ENCODE measurements at regions not wholly inside any gene's neighbourhood (a gene's known extent, or its start where the extent isn't known, plus 50 kb on each side); places are given as distances from the start of the nearest gene placed in this dataset.

- TF ChIP-seq ZFP41 (tag by site-specific recombination; IDR thresholded peaks at IDR 0.05; ENCODE audit: borderline replicate concordance) (no peak), SETDB1 (IDR thresholded peaks at IDR 0.05; ENCODE audit: insufficient read length, low read length) (no peak), ZNF121 (tag by site-specific recombination; IDR thresholded peaks at IDR 0.05) (no peak)
These were observed 129.7 kb downstream of the ZNF365 start (continued) for GRCh38 chr10:62503872-62504271.

GRCh38 chr10:62506371-62506770 is 132.2 kb downstream of the ZNF365 start:
- H3K4me3 ChIP-seq (ENCODE audit: low read depth, low read length): no peak overlapping the region
- H3K36me3 ChIP-seq (ENCODE audit: control insufficient read depth in 2 of 2, insufficient read depth in 1 of 2, low read length in 2 of 2): no peaks in the 10 kb centered on the region
- ChIA-PET POLR2A (no interaction called here), CTCF (no interaction called here)
- no peaks in the 10 kb centered on the region for H3K4me1 ChIP-seq (ENCODE audit: control insufficient read depth, insufficient read depth, low read length)
- no peaks in the 10 kb centered on the region for H3K9me3 ChIP-seq (ENCODE audit: control insufficient read depth, insufficient read depth, low read depth, low read length)
- TF ChIP-seq ZNF707 (tag by site-specific recombination; IDR thresholded peaks at IDR 0.05) (no peak), ZNF292 (tag by site-specific recombination; IDR thresholded peaks at IDR 0.05; ENCODE audit: borderline replicate concordance, low read depth) (no peak), SETDB1 (IDR thresholded peaks at IDR 0.05; ENCODE audit: insufficient read length, low read length) (no peak), GFI1B (tag by site-specific recombination; IDR thresholded peaks at IDR 0.05) (no peak), ZNF335 (tag by site-specific recombination; conservative IDR thresholded peaks at IDR 0.05) (no peak), ZNF18 (tag by site-specific recombination; IDR thresholded peaks at IDR 0.05) (no peak), ZNF202 (tag by site-specific recombination; IDR thresholded peaks at IDR 0.05; ENCODE audit: borderline replicate concordance) (no peak), ZNF112 (tag by site-specific recombination; IDR thresholded peaks at IDR 0.05) (no peak), ZNF133 (tag by site-specific recombination; IDR thresholded peaks at IDR 0.05) (no peak), KLF8 (tag by site-specific recombination; IDR thresholded peaks at IDR 0.05) (no peak)
- no peak overlapping the region for H3K27ac ChIP-seq (ENCODE audit: extremely low read depth, low read depth, low read length)

GRCh38 chr10:62511238-62511637 is 137.1 kb downstream of the ZNF365 start:
- Histone ChIP-seq H3K9me3 (ENCODE audit: control insufficient read depth, insufficient read depth, low read depth, low read length) (no peaks in the 10 kb centered on the region), H3K4me1 (ENCODE audit: control insufficient read depth, insufficient read depth, low read length) (no peaks in the 10 kb centered on the region), H3K27ac (ENCODE audit: extremely low read depth, low read depth, low read length) (no peak overlapping the region), H3K4me3 (ENCODE audit: low read depth, low read length) (no peak overlapping the region), H3K36me3 (ENCODE audit: control insufficient read depth in 2 of 2, insufficient read depth in 1 of 2, low read length in 2 of 2) (no peaks in the 10 kb centered on the region)
- ChIA-PET CTCF (no interaction called here), POLR2A (no interaction called here)
- no peak for TF ChIP-seq ZNF132 (tag by site-specific recombination; IDR thresholded peaks at IDR 0.05; ENCODE audit: borderline replicate concordance)
- no peak for TF ChIP-seq ZNF768 (tag by site-specific recombination; IDR thresholded peaks at IDR 0.05)
- no peak for TF ChIP-seq ZNF555 (tag by site-specific recombination; conservative IDR thresholded peaks at IDR 0.05)
- TF ChIP-seq YY1 (tag by site-specific recombination; IDR thresholded peaks at IDR 0.05): no peak
- no peak for TF ChIP-seq ZNF302 (tag by site-specific recombination; IDR thresholded peaks at IDR 0.05; ENCODE audit: low read depth)
- no peak for TF ChIP-seq TRIM28 (IDR thresholded peaks at IDR 0.05; ENCODE audit: borderline replicate concordance, low read length)
- no peak for TF ChIP-seq ZNF341 (tag by site-specific recombination; IDR thresholded peaks at IDR 0.05; ENCODE audit: low read depth)
- TF ChIP-seq ZNF670 (tag by site-specific recombination; IDR thresholded peaks at IDR 0.05; ENCODE audit: low read depth): no peak
- TF ChIP-seq YY2 (tag by site-specific recombination; IDR thresholded peaks at IDR 0.05): no peak
- no peak for TF ChIP-seq ZNF521 (tag by site-specific recombination; IDR thresholded peaks at IDR 0.05)
- no peak for TF ChIP-seq ZNF211 (tag by site-specific recombination; IDR thresholded peaks at IDR 0.05; ENCODE audit: low read depth)
- no peak for TF ChIP-seq EGR2 (tag by site-specific recombination; IDR thresholded peaks at IDR 0.05; ENCODE audit: low read depth)
- no peak for TF ChIP-seq ZSCAN18 (tag by site-specific recombination; IDR thresholded peaks at IDR 0.05)
- TF ChIP-seq ZNF2 (tag by site-specific recombination; IDR thresholded peaks at IDR 0.05): no peak
- TF ChIP-seq ZNF155 (tag by site-specific recombination; IDR thresholded peaks at IDR 0.05): no peak
- no peak for TF ChIP-seq ZNF580 (tag by site-specific recombination; IDR thresholded peaks at IDR 0.05)
- TF ChIP-seq HOXC10 (CRISPR knock-in tag; IDR thresholded peaks at IDR 0.05): no peak
